ENCODE measurements at regions not wholly inside any gene's neighbourhood (a gene's known extent, or its start where the extent isn't known, plus 50 kb on each side); places are given as distances from the start of the nearest gene placed in this dataset.
A peak's percentile ranks its signal among the peaks of the same experiment; 100 is the strongest.
"Not testable (repeated sequence)": the region's sequence is repeated elsewhere in the genome, so short reads cannot be mapped to it uniquely, and the experiment has no call there.

DNA sequence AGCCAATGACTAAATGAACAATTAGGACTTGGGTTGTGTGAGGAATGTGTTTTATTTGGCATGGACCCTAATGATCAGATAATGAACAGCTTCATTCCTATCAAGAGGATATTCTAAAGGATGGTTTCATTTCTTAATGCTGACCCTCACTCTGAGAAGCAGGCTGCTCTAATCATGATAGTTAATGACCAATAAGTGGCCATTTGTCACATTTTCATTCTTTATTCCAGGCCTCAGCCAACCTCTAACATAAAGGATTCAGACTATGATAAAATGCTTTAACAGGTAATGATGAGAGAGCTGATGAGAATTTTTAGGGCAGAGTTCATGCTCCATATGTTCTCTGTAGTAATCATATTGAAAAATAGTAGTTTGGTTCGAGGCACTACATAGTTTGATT lies 301.5 kb upstream of the ARRDC3 start:
- DNase-seq = no peak

DNA sequence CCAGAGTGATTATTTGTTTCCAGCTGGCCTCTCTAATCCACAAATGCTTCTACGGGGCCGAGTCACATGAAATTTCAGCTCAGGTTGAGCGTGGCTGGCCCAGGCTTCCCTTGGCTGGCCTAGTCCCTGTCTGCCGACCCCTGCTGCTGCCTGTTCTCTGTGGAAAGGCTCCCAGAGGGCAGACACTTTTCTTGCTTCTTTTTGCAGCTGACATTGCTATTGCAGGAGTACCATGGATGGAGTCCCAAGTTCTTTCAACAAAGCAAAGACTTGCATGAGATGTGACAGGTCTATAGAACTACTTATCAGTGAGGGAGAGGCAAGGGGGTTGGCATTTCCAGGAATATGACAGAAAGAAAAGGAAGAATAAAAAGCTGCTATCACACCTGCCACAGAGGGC lies 287.4 kb upstream of the ARRDC3 start:
- DNase-seq = no peak

DNA sequence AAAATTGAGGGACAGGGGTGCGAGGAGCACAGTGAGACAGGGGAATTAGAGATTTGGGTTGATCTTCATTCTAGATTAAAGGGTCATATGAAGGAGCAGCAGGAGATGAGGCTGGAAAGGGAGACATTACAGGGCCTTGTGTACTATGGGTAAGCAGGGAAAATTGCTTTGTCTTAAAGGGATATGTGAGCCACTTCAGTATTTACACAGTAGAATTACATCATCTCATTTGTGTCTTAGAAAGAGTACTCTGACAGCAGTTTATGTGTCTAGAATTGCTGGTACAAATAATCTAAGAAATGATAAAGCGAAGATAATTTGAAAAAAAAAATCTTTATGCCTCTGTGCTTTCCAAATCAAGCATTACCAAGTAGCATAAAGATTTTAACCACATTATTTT lies 287.0 kb upstream of the ARRDC3 start:
- no peak for DNase-seq

DNA sequence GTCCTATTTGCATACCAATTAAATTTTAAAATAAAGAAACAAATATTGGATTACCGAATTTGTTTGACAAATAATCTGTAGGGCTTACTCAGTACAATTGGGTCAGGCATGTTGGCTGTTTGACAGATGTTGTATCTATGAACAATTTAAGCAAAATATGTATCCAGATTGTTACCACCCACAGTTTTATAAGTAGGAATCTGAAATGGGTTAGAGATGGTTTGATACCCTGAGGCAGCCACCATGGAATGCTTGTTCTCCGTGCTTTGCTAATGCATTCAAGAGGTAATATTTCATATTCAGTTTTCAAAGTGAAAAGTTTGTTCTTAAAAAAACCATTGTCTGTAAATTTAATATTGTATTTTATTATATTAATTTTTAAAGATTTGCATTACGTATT lies 285.1 kb upstream of the ARRDC3 start:
- DNase-seq = no peak

DNA sequence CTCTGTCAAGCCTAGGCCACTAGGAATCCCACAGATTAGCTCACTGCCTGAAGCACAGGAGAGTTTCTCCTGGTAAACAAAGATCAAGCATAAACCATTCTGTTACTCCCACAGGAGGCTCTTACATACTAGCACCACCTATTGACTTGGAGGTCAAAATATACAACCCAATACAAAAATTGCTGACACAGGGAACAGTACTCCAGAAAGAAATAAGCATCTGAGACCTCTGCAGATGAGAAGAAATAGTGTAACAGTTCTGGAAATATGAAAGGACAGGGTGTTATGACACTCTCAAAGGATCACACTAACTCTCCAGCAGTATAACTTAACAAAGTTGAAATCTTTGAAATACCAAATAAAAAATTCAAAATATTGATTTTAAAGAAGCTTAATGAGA lies 269.6 kb upstream of the ARRDC3 start:
- DNase-seq = no peak

DNA sequence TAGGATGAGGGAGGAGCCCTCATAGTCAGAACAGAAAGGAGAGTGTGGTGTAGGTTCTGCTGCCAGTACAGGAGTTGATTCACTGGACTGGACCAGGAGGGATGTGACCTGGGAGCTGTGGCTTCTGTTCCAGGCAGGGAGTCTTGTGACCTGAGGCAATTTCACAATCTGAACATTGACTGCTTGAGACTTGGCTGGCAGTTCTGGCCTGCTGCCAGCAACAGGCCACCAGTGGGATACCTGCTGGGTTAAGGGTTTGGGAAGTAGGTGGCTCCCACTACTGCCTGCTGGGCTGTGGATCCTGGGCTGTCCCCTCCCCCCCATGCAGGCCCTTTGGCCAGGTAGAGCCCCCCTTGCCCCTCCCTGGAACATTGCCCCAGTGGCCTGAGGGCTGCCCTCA lies 268.6 kb upstream of the ARRDC3 start:
- no peak for DNase-seq

DNA sequence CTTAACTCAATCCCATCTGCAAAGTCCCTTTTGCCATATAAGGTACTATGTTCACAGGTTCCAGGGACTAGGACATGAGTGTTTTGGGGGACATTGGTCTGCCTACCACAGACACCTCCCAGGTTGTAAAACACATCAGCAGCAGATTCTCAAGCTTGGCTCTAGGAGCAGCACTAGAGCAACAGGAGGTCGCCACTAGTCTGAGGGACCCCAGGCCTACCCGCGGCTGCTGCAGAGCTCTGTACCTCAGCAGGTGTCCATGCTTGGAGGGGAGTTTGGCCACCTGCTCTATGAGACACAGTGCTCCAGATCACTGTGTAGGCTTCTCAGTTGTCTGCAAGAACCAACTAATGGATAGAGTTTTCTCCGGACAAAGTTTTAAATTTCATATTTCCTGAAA lies 262.2 kb upstream of the ARRDC3 start:
- no peak for DNase-seq

DNA sequence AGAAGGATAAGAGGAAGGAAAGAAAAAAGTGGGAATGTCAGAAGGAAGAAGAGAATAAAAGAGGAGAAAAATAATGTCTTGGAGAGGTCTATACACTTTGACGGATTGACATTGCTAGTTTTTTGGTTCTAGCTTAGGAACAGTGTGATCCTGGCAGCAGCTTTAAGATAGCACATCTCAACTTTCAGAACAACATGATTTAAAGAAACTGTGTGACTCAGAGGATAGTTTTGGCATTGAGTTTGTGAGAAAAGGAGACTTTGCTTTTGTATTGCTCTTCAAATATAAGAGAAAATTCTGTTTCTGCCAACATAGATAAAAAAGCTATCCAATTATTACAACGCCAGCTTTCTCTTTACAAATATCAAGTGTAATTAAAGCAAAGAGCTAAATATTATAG lies 260.7 kb upstream of the ARRDC3 start:
- no peak for DNase-seq

DNA sequence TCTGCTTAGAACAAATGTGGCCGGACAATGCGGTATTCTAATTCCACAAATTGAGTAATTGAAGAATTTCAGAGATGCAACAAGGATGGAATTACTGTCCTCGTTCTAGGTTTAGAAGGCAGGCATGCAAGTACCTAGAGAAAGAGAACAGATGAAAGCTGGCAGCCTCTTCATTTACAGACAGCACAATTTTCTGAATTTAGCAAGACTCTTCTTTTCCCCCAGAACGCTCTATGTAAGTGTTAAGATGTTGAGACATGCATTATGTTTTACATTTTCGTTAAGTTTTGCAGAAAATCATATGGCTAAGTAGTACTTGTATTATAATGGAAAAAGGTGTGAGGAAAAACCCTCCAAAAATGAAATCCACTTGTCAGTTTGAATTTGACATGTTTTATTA lies 259.5 kb upstream of the ARRDC3 start:
- DNase-seq = no peak

DNA sequence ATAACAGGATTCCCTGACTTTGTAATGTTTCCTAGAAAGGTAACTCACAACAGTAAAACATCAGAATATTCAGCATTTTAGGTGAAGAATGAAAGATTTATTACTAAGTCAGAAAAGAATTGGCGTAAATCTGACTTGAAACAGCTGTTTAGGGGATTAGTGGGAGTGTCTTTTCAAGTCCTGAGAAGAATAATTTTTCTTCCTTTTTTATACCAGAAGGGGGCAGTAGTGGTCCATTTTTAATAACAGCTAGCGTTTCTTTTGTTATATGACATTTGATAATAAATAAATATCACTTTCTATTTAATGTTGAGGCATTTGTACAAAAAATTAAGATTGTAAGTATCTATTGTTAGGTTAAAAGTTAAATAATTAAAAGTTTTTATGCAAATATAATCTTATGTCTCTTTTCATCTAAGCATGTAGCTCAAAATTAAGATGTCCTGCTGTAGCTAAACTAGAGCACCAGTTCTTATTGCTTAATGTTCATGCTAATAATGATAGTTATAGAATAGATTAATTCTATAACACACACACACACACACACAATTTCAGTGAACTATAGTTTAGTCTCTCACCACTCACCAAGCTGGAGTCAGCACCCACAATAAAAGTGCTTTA lies 258.7 kb upstream of the ARRDC3 start:
- DNase-seq = peak; percentile 7

DNA sequence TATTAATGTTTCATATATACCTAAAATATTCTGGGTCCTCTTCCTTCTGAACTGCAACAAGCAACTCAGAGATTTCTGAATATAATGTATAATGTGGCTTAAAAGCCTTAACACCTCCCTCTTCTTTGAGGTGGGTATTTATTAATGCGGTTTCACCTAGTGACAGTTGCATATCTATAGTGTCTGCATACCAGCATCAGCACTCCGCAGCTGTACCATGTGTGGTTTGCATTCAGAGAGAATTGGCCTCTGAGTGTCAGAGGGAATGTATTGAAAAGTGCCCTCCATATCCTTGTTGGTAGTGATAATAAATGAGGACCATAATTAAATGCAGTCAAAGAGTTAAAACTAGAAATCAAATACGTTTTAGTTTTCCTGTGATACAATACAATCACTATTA lies 256.6 kb upstream of the ARRDC3 start:
- no peak for DNase-seq

DNA sequence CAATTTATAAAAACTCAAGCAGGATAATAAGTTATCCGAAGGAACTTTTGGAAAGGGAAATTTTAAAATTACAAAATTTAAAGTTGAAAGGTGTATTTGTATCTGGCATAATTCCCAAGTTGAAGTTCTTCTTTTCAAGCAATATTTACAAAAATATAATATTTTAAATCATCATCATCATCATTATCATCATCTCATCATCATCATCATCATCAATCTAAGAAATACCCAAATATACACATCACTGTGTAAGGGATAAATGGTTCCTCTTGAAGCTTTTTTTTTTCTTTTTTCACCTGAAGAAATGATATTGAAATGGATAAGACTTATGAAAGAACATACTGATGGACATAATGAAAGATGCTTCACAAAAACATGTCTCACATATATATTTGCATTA lies 254.9 kb upstream of the ARRDC3 start:
- no peak for DNase-seq

DNA sequence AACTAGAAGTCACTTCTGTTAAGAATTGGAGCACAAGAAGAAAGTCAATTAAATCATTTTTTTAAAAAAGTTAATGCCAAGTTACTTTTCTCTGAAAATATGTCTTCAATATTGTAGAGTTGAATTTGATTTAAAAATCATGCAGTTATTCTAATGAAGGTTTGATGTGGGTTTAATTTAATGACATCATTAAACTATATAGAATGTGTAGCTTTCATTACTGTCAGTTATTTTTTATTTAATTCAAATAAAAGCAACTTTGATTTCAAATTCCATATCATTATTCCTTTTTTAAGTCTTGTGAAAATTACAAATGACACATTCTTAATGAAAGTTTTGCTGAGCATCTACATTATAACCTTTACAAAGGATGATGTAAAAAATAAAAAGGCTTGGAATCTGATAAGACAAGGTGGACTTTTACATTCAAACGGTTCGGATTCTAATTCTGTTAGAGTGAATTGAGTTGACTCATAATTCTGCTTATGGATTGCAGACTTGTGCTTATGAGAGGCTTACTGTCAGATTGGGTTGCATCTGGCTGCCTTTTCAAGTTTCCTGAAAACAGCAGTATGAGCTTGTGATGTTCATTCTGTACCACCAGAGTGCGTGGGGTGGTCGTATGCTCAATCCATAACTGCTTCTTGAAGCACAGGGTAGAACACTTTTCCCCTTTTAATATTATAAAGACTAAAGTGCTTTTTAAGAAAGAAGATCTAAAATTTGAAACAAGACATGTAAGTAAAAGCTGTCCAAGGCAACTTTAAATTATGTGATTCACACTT lies 253.0 kb upstream of the ARRDC3 start:
- DNase-seq = no peak

DNA sequence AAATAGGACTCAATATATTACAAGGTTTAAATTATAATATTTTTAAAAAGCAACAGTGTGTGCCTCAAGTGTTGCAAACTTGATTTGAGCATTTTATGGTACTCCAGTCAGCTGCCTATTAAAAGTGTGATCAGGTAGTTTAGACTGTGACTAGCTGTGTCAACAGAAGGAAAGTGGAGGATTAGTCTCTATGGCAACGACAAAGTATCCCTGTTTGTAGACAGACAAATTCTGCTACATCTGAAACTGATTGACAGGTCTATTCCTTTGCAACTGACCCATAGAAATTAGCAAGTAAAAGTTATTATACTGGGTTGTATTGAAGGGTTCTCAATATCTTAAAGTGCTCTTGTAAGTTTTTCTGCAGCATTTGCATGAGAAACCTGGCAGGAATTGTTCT lies 249.8 kb upstream of the ARRDC3 start:
- no peak for DNase-seq

DNA sequence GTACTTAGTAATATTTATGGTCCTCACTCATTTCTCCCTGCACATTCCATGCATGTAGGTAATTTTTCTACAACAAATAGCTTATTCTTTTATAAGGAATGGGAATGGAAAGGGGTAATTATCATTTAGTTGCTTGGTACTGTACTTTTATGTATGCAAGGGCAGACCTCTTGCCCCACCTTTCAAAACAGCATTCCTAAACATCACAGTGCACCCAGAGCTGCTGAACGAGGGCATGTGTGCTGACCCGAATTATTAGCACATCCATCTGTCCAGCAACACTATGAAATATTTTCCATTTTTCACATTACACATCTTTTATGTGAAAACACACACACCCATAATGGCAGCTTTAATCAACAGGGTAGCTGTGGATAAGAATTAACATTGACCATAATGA lies 228.6 kb upstream of the ARRDC3 start:
- DNase-seq = no peak

DNA sequence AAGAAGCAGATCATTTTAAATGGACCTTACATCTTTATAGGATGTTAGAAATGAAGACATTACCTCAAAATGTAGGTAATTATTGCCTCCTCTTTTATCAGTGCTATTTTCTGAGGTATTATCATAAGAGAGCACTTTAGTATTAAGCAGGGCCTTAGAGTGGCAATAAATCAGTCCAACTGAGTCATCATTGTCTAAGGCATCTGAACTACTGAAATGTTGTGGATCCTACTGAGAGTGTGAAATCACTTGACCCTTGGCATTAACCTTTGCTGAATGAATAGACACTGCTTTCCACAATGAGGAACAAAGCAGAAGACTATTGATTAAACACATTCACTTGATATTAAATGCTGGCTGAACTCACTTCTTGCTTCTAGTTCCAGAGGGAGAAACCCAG lies 224.6 kb upstream of the ARRDC3 start:
- no peak for DNase-seq

DNA sequence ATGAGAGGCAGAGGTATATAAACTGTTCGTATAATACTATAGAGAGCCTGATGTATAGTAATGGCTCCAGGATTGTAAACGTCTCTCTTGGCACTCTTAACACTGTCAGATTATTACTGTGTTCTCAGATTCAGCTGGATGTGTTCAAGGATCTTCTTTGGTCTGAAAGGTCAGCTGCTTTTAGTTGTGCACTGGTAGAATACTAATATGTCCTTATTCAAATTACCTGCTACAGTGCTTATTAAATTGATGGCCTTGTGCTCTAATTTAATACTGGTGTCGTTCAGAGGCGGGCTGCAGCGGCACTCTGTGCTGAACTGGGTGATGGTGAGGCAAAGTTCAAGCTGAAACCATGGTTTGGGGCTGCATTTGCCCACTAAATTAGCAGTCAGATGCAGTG lies 216.7 kb upstream of the ARRDC3 start:
- no peak for DNase-seq

DNA sequence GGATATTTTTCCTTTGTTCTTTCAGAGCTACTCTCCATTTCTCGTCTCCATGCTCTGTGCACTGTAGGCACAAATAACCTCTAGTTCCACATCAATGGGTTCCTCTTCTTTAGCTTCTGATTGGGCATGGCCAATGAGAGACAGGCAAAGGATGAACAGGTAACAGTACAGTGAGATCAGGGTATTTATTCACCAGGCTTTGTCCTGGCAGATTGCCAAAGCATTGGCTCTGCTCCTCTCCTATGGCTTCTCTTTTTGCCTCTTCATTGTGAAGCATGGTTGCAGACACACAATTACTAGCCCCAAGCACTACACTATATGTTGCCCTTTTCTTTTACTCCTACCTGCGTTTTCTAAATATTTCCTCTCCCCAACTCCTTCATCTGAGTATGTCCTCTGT lies 215.1 kb upstream of the ARRDC3 start:
- no peak for DNase-seq

DNA sequence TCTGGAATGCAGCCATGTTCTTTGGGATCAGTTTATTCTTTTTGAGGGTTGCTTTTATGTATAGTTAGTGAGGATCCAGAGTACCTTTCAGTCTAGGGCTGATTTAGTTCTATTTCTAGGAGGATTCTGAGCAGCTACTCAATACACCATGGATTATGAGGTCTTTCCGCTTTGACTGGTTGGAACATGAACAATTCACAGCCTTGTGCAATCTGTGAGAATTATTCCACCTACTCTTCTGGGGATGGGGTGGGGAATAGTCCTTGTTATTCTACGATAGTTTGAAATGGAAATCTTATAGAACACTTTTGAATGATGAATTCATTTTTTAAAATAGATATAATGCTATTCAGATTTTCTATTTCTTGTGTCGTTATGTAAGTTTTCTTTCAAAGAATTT lies 212.3 kb upstream of the ARRDC3 start:
- DNase-seq = no peak

DNA sequence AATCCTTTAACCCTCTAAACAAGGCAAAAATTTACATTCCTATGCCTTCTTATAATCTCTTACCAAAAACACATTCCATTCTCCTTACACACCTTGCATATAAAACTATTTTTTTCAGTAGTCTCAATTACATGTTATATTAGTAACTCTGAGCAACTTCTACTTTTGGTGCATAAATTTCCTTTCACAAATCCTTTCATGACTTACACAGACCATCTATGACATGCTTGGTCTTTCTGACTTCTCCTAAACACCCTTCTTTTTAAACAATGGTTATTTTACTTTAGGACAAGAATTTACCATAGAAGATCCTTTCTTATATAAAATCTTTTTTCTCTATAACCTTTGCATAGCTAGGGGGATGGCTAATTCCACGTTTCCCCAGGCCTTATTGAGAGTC lies 208.0 kb upstream of the ARRDC3 start:
- no peak for DNase-seq

DNA sequence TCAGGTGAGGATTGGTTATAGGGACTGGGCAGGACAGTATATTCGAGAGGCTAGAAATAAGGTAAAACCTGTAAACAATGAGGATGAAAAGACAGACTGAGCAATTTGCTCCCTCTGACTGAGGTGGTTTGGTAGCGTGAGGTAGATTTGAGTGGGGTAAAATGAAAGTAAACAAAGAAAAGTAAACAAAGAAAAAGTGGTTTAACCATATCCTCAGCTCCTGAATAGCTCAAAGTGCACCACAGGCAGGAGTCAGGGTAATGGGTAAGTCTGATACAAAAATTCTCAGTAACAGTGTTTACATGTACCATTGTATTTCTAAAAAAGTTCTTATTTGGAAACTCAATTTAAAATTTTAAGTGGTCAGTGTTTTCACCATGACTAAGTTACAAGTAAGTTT lies 203.1 kb upstream of the ARRDC3 start:
- no peak for DNase-seq

DNA sequence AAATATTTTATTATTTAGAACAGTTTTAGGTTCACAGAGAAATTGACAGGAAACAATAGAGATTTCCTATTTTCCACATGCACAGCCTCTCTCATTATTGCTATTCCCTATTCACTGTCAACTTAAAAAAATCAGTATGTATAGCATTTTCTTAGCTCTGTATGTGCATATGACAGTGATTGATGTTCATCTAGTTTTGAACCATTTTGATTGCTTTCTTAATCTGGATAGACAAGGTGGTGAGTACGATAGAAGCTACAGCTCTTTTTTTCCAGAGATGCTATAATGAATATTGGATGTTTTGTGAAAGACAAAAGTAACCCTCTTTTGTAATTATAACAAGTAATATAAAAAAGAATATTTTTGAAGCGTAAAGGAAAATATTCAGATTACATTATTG lies 201.2 kb upstream of the ARRDC3 start:
- DNase-seq = no peak

DNA sequence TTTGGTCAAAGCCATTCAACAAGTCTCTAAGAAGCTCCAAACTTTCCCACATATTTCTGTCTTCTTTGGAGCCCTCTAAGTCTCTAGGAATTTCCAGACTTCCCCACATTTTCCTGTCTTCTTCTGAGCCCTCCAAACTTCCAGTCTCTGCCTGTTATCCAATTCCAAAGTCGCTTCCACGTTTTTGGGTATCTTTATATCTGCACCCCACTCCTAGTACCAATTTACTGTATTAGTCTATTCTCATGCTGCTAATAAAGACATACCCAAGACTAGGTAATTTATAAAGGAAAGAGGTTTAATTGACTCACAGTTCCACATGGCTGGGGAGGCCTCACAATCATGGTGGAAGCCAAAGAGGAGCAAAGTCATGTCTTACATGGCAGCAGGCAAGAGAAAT lies 182.9 kb upstream of the ARRDC3 start:
- DNase-seq = not testable (repeated sequence)

DNA sequence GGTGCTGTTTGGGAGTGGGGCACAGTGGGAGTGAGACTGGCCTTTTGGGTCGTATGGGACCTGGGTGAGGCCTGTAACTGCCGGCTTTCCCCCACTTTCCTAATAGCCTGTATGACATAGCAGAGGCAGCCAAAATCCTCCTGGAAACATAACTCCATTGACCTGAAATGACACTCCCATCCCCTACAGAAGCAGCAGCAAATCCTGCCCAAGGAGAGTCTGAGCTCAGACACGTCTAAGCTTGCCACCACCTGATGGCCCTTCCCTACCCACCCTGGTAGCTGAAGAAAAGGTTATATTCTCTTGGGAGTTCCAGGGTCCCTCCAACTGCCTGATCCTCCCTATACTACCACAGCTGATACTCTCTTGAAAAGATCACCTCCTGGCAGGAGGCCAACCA lies 179.8 kb upstream of the ARRDC3 start:
- DNase-seq = no peak

DNA sequence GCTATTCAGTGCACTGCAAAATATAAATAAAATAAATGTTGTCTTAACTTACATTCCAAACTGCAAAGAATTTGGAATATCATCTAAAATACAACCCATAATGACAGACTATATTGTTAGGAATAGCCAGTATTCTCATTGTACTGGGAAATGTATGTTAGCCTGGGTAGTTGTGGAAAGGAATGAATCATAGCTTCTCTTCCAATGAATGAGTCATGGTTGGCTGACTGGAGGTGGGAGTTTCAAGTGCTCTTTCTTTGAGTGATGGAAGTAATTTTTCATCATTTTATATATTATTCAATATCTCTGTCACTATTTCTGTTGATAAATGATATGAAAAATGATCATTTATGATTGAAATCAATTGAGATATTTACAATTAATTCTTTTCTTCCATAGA lies 158.6 kb upstream of the ARRDC3 start:
- no peak for DNase-seq
